ENCODE measurements at regions not wholly inside any gene's neighbourhood (a gene's known extent, or its start where the extent isn't known, plus 50 kb on each side); places are given as distances from the start of the nearest gene placed in this dataset.

GRCh38 chr15:69789648-69790393, 307.9 kb downstream of the TLE3 start:
- dilution Hi-C loops (cut with MboI; ENCODE audit: extremely low pct_ligation_motif_present, low sequenced_read_pairs) = no loop called here
- TF ChIP-seq, protein P1, sequence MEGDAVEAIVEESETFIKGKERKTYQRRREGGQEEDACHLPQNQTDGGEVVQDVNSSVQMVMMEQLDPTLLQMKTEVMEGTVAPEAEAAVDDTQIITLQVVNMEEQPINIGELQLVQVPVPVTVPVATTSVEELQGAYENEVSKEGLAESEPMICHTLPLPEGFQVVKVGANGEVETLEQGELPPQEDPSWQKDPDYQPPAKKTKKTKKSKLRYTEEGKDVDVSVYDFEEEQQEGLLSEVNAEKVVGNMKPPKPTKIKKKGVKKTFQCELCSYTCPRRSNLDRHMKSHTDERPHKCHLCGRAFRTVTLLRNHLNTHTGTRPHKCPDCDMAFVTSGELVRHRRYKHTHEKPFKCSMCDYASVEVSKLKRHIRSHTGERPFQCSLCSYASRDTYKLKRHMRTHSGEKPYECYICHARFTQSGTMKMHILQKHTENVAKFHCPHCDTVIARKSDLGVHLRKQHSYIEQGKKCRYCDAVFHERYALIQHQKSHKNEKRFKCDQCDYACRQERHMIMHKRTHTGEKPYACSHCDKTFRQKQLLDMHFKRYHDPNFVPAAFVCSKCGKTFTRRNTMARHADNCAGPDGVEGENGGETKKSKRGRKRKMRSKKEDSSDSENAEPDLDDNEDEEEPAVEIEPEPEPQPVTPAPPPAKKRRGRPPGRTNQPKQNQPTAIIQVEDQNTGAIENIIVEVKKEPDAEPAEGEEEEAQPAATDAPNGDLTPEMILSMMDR (optimal IDR thresholded peaks at IDR 0.05 in 1 of 3, IDR thresholded peaks at IDR 0.05 in 1 of 3, conservative IDR thresholded peaks at IDR 0.05 in 1 of 3; ENCODE audit: extremely low read depth in 1 of 3, insufficient read depth in 2 of 3, low read length in 3 of 3) = no peak
- no peak for TF ChIP-seq EZH2 (IDR thresholded peaks at IDR 0.05; ENCODE audit: low read length)

GRCh38 chr15:69790632-69791031, 307.1 kb downstream of the TLE3 start:
- TF ChIP-seq EZH2 (IDR thresholded peaks at IDR 0.05; ENCODE audit: low read length) = no peak
- TF ChIP-seq, protein P1 (optimal IDR thresholded peaks at IDR 0.05 in 1 of 3, IDR thresholded peaks at IDR 0.05 in 1 of 3, conservative IDR thresholded peaks at IDR 0.05 in 1 of 3; ENCODE audit: extremely low read depth in 1 of 3, insufficient read depth in 2 of 3, low read length in 3 of 3) = no peak
- H3K9me1 ChIP-seq (ENCODE audit: control insufficient read depth, extremely low read depth, insufficient read depth, low read length) = no peaks in the 10 kb centered on the region
- no peaks in the 10 kb centered on the region for H3K79me2 ChIP-seq (ENCODE audit: control insufficient read depth, insufficient read depth, low read length)
- no peak overlapping the region for H3K4me3 ChIP-seq (ENCODE audit: control insufficient read depth in 2 of 3, extremely low read depth in 1 of 3, insufficient read depth in 2 of 3, low read depth in 1 of 3, low read length in 3 of 3)
- H3K9me3 ChIP-seq (ENCODE audit: control insufficient read depth, low read depth, low read length) = no peaks in the 10 kb centered on the region
- no peak overlapping the region for H3K4me2 ChIP-seq (ENCODE audit: control insufficient read depth, extremely low read depth, insufficient read depth, low read depth, low read length)
- no peak overlapping the region for H2AFZ ChIP-seq (ENCODE audit: control insufficient read depth, low read length)
- DNase-seq (ENCODE audit: low read depth, low spot score) (no peak), FAIRE-seq (no peak)
- H3K36me3 ChIP-seq (ENCODE audit: control insufficient read depth in 2 of 2, extremely low read depth in 1 of 2, insufficient read depth in 2 of 2, low read length in 2 of 2) = no peaks in the 10 kb centered on the region
- no peak overlapping the region for H3K27ac ChIP-seq (ENCODE audit: control insufficient read depth, insufficient read depth, low read length)
- dilution Hi-C loops (cut with MboI; ENCODE audit: extremely low pct_ligation_motif_present, low sequenced_read_pairs) = no loop called here
- no peak overlapping the region for H3K9ac ChIP-seq (ENCODE audit: control insufficient read depth, extremely low read depth, insufficient read depth, low read length)
- H3K4me1 ChIP-seq (ENCODE audit: control insufficient read depth, extremely low read depth, insufficient read depth, low read length) = peaks cover 6% of the 10 kb centered on the region
- H3K27me3 ChIP-seq (ENCODE audit: control insufficient read depth, extremely low read depth, insufficient read depth, low read length) = peaks cover 13% of the 10 kb centered on the region
- no peaks in the 10 kb centered on the region for H4K20me1 ChIP-seq (ENCODE audit: control insufficient read depth, extremely low read depth, insufficient read depth, low read length)

More at GRCh38 chr15:69789648-69790393, 307.9 kb downstream of the TLE3 start:
- H3K79me2 ChIP-seq (ENCODE audit: control insufficient read depth, insufficient read depth, low read length) = no peaks in the 10 kb centered on the region
- no peak overlapping the region for H3K9ac ChIP-seq (ENCODE audit: control insufficient read depth, extremely low read depth, insufficient read depth, low read length)
- H3K4me3 ChIP-seq (ENCODE audit: control insufficient read depth in 2 of 3, extremely low read depth in 1 of 3, insufficient read depth in 2 of 3, low read depth in 1 of 3, low read length in 3 of 3) = no peak overlapping the region
- DNase-seq (ENCODE audit: low read depth, low spot score) (no peak), FAIRE-seq (no peak)
- no peaks in the 10 kb centered on the region for H4K20me1 ChIP-seq (ENCODE audit: control insufficient read depth, extremely low read depth, insufficient read depth, low read length)
- no peak overlapping the region for H3K4me2 ChIP-seq (ENCODE audit: control insufficient read depth, extremely low read depth, insufficient read depth, low read depth, low read length)
- no peaks in the 10 kb centered on the region for H3K36me3 ChIP-seq (ENCODE audit: control insufficient read depth in 2 of 2, extremely low read depth in 1 of 2, insufficient read depth in 2 of 2, low read length in 2 of 2)
- H3K4me1 ChIP-seq (ENCODE audit: control insufficient read depth, extremely low read depth, insufficient read depth, low read length) = peaks cover 4% of the 10 kb centered on the region
- H2AFZ ChIP-seq (ENCODE audit: control insufficient read depth, low read length) = no peak overlapping the region
- no peaks in the 10 kb centered on the region for H3K9me1 ChIP-seq (ENCODE audit: control insufficient read depth, extremely low read depth, insufficient read depth, low read length)
- H3K27me3 ChIP-seq (ENCODE audit: control insufficient read depth, extremely low read depth, insufficient read depth, low read length) = peaks cover 13% of the 10 kb centered on the region
- H3K27ac ChIP-seq (ENCODE audit: control insufficient read depth, insufficient read depth, low read length) = no peak overlapping the region
- H3K9me3 ChIP-seq (ENCODE audit: control insufficient read depth, low read depth, low read length) = no peaks in the 10 kb centered on the region

Data from keratinocyte (primary cell).